Psoas muscle (tissue), 7 donors: ENCODE measurements at regions not wholly inside any gene's neighbourhood (a gene's known extent, or its start where the extent isn't known, plus 50 kb on each side); places are given as distances from the start of the nearest gene placed in this dataset.

ENCODE experiments used
- ATAC-seq, 4 donors: fragments of 200-7000 bp; cut with Tn5 transposase; one replicate each; pipeline ENCODE4 v1.9.1; 2020; ENCODE audit warnings: moderate library complexity in 3 of 4, mild to moderate bottlenecking in 2 of 4
- DNase-seq, 2 donors: peaks; one replicate each; pipeline ENCODE4 v3.0.0-alpha.2; 2020
- H3K27ac ChIP-seq: fragments of 200-600 bp; one replicate; pipeline ENCODE4 v1.8.0; 2022
- H3K27me3 ChIP-seq, 3 donors: fragments of 200-600 bp in 1 of 3; one replicate each; pipeline versions ENCODE4 v1.6.1 to v1.8.0; 2013 to 2022; ENCODE audit warnings: low read length in 2 of 3, mild to moderate bottlenecking in 2 of 3, moderate library complexity in 1 of 3; ENCODE audit not compliant: insufficient read depth in 3 of 3
- H3K36me3 ChIP-seq, 2 donors: fragments of 200-600 bp in 1 of 2; one replicate each; pipeline versions ENCODE4 v1.6.1 to v1.8.0; 2013 to 2022; ENCODE audit warnings: low read depth in 1 of 2, mild to moderate bottlenecking in 1 of 2, moderate library complexity in 1 of 2; ENCODE audit not compliant: insufficient read depth in 1 of 2
- H3K4me1 ChIP-seq: fragments of 200-600 bp; one replicate; pipeline ENCODE4 v1.8.0; 2022
- H3K4me3 ChIP-seq: fragments of 200-600 bp; one replicate; pipeline ENCODE4 v1.8.0; 2022; ENCODE audit warnings: mild to moderate bottlenecking
- H3K9me3 ChIP-seq: fragments of 200-600 bp; one replicate; pipeline ENCODE4 v1.8.0; 2022
- WGBS, 3 donors: extraction: QIAGEN DNeasy Blood & Tissue Kit; methylation state at CpG; one replicate each; pipeline versions ENCODE4 v1.1.6 to v1.1.7; 2013; 5-methylcytosine and 5-hydroxymethylcytosine counted together
- intact Hi-C, 2 donors: fragments of 100-400 bp; cut with DNase I; formaldehyde crosslinking; loops; one replicate each; pipeline versions ENCODE4 v1.11.0 to v1.14.2; 2022
- TF ChIP-seq, protein P1 (sequence below): fragments of 200-600 bp; IDR thresholded peaks from one replicate; pipeline ENCODE4 v1.8.0; 2022; ENCODE audit warnings: antibody characterized with exemption
- donor health status: healthy with polysubstance abuse.
- donor health status: DM: no; HTN: no; CAD: no; lungs with moderate emphysema.
- donor health status: Bipolar disorder and iron deficiency.
- donor health status: healthy.
- donor health status: DM: yes; HTN: yes; CAD: no.
- donor health status: DM: no; HTN: no; CAD: no.
- donor health status: DM: yes; HTN: yes; CAD: no.

DNA sequence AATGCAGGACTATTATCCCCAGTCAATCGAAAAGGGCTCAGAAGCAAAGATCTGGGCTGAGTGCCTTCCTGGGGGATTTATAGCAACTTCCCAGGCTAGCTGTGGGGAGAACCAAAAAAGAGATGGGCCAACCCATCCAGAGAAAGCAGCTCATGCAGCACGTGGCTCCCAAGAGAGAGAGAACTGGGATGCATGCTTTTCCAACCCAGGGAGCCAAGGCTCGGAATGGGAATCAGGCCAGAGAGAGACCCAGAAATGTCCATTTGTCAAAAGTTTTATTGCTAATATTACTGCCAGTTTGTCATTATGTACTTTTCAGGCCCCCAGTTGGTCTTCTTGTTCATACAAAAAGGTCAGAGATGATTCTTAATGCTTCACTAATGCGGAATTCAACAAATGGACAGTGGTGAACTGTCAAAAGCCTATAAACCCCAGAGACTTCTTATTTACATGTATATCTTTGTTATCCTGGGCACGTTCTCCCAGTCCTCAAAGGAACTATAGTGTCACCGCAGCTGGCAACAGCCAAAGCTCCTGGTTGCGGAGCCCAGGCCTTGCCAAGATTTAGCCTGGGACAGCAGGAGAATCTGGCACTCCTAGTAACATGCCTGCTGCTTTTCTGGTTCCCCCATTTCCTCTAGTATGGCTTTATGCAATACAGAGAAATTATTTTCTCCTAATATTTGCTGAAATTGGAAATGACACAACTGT, 139.1 kb upstream of the POU3F2 start:
- Histone ChIP-seq H3K27me3 (no peaks in the 10 kb centered on the region), H3K36me3 (no peaks in the 10 kb centered on the region), H3K27ac (no peak overlapping the region), H3K9me3 (no peaks in the 10 kb centered on the region), H3K4me3 (no peak overlapping the region), H3K4me1 (no peaks in the 10 kb centered on the region)
- TF ChIP-seq, protein P1, sequence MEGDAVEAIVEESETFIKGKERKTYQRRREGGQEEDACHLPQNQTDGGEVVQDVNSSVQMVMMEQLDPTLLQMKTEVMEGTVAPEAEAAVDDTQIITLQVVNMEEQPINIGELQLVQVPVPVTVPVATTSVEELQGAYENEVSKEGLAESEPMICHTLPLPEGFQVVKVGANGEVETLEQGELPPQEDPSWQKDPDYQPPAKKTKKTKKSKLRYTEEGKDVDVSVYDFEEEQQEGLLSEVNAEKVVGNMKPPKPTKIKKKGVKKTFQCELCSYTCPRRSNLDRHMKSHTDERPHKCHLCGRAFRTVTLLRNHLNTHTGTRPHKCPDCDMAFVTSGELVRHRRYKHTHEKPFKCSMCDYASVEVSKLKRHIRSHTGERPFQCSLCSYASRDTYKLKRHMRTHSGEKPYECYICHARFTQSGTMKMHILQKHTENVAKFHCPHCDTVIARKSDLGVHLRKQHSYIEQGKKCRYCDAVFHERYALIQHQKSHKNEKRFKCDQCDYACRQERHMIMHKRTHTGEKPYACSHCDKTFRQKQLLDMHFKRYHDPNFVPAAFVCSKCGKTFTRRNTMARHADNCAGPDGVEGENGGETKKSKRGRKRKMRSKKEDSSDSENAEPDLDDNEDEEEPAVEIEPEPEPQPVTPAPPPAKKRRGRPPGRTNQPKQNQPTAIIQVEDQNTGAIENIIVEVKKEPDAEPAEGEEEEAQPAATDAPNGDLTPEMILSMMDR = no peak
- intact Hi-C loops = no loop called here
- DNase-seq (no peak), ATAC-seq (no peak)
- WGBS, 3 donors = 35 to 47% (median 42%) methylated on average over 7 of the region's 7 CpGs

DNA sequence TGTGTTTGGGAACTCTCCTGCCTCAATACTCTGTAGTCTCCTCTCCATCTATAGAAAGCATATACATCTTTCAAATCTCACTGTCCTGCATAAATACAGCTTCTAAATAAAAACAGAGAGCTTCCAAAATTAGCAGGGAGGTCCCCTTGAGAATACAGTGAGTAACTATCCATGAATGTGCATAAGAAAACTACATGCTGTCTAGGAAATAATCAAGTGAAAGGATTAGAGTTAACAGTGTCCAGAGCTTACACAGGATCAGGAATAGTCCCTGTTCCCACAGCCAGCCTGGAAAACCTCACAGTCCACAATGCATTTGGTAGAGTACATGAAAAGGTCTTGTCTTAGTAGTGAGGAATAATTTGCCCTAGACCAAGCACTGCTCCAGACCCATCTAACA, 123.0 kb upstream of the POU3F2 start:
- Histone ChIP-seq H3K36me3 (no peaks in the 10 kb centered on the region), H3K27ac (no peak overlapping the region), H3K9me3 (no peaks in the 10 kb centered on the region), H3K4me3 (no peak overlapping the region), H3K27me3 (no peaks in the 10 kb centered on the region), H3K4me1 (no peaks in the 10 kb centered on the region)
- TF ChIP-seq, protein P1 = no peak
- ATAC-seq = no peak
- intact Hi-C loops = no loop called here
- no peak for DNase-seq

DNA sequence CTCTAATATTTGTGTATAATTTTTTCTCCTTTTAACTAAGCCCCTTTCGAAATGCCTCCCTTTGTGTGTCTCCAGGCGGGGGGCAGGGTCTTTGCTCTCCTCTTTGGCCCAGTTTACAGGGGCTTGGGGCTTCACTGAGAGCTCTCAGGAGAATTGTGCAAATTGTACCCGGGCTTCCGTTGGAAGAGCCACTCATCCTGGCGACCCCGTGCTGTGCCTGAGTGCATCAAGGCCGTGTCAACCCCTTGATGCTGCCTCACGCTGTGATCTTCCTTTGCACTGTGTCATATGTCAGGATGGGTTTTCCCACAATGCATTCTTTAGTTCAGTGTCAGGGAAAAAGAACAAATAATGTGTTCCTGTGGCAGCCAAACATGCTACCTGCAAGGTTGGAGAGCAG, 118.0 kb upstream of the POU3F2 start:
- TF ChIP-seq, protein P1 = no peak
- H3K36me3 ChIP-seq = no peaks in the 10 kb centered on the region
- no peak overlapping the region for H3K4me3 ChIP-seq
- H3K9me3 ChIP-seq = no peaks in the 10 kb centered on the region
- H3K27ac ChIP-seq = no peak overlapping the region
- ATAC-seq = no peak
- 5 to 6% (median 5%) methylated on average over 8 of the region's 8 CpGs for WGBS, 3 donors
- intact Hi-C loops = no loop called here
- H3K4me1 ChIP-seq = no peaks in the 10 kb centered on the region
- DNase-seq = no peak
- H3K27me3 ChIP-seq = no peaks in the 10 kb centered on the region

DNA sequence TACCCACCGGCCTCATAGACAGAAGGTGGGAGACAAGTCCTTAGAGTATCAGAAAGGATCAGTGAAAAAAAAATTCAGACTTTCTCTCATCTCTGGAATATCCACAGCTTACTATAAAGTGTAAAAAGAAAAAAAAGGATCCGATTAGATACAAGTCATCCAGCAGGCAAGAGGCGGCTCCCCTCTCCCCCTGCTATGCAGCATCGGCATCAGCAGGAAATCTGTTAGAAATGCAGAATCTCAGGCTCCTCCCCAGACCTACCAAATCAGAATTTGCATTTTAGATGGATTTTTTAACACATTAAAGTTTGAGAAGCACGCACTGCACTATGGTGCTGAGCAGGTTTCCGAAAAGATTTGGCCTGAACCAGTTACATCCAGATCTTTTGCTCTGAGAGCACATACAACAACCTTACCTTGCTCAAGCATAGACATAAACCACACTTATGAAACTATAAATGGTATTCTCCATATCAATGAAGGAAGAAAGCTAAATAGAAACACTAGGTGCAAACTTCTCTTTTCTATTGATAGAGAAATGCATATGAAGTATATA, 117.0 kb upstream of the POU3F2 start:
- TF ChIP-seq, protein P1 = no peak
- no peaks in the 10 kb centered on the region for H3K36me3 ChIP-seq
- ATAC-seq (no peak), DNase-seq (no peak)
- H3K27me3 ChIP-seq = no peaks in the 10 kb centered on the region
- no peaks in the 10 kb centered on the region for H3K9me3 ChIP-seq
- H3K4me3 ChIP-seq = no peak overlapping the region
- WGBS, 3 donors = 28 to 42% (median 39%) methylated on average over 6 of the region's 6 CpGs
- intact Hi-C loops = no loop called here
- H3K27ac ChIP-seq = no peak overlapping the region
- no peaks in the 10 kb centered on the region for H3K4me1 ChIP-seq

DNA sequence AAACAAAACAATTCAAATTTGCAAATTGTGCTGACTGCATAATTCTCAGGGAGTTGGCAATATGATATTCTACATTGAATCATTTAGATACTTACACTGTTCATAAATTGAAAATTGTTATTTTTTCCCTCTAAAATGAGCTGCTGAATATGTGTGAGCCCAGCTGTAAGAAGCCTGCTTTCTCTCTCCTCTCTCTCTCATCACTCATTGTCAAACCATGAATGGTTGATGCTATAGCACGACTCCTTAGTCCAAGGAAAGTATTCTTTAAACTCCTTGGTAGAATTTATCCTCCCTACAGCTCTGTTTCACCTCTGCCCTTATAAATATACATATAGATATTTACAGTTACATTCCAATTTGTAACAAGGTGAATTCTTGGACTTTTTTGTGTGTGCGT, 116.4 kb upstream of the POU3F2 start:
- TF ChIP-seq, protein P1 = no peak
- DNase-seq (no peak), ATAC-seq (no peak)
- Histone ChIP-seq H3K27me3 (no peaks in the 10 kb centered on the region), H3K27ac (no peak overlapping the region), H3K36me3 (no peaks in the 10 kb centered on the region), H3K4me3 (no peak overlapping the region), H3K9me3 (no peaks in the 10 kb centered on the region), H3K4me1 (no peaks in the 10 kb centered on the region)
- intact Hi-C loops = no loop called here
- WGBS, 3 donors = 60 to 79% (median 65%) methylated on average over 2 of the region's 2 CpGs
